Esophagus (tissue), 2 donors: ENCODE measurements at regions not wholly inside any gene's neighbourhood (a gene's known extent, or its start where the extent isn't known, plus 50 kb on each side); places are given as distances from the start of the nearest gene placed in this dataset.
A peak's percentile ranks its signal among the peaks of the same experiment; 100 is the strongest.
"Not testable (repeated sequence)": the region's sequence is repeated elsewhere in the genome, so short reads cannot be mapped to it uniquely, and the experiment has no call there.

Experiments
- H3K27ac ChIP-seq, 2 donors: one replicate each; pipeline ENCODE4 v1.5.1; 2013; ENCODE audit warnings: low read depth in 2 of 2, mild to moderate bottlenecking in 2 of 2, inconsistent platforms in 1 of 2, low read length in 1 of 2, moderate library complexity in 1 of 2
- H3K27me3 ChIP-seq, 2 donors: one replicate each; pipeline ENCODE4 v1.6.1; 2013; ENCODE audit warnings: low read length in 2 of 2, control low read depth in 1 of 2, mild to moderate bottlenecking in 1 of 2; ENCODE audit not compliant: insufficient read depth in 2 of 2, control insufficient read depth in 1 of 2
- H3K36me3 ChIP-seq, 2 donors: one replicate each; pipeline ENCODE4 v1.6.1; 2013; ENCODE audit warnings: low read length in 1 of 2; ENCODE audit not compliant: control insufficient read depth in 2 of 2, insufficient read depth in 2 of 2
- H3K4me1 ChIP-seq, 2 donors: one replicate each; pipeline ENCODE4 v1.6.1; 2013; ENCODE audit warnings: low read length in 1 of 2; ENCODE audit not compliant: control insufficient read depth in 2 of 2, insufficient read depth in 2 of 2
- H3K4me3 ChIP-seq, 2 donors: one replicate each; pipeline ENCODE4 v1.5.1; 2013; ENCODE audit warnings: low read length in 2 of 2, mild to moderate bottlenecking in 2 of 2, low read depth in 1 of 2, moderate library complexity in 1 of 2
- H3K9me3 ChIP-seq, 2 donors: one replicate each; pipeline ENCODE4 v1.6.1; 2013; ENCODE audit warnings: mild to moderate bottlenecking in 2 of 2, low read depth in 1 of 2, low read length in 1 of 2, moderate library complexity in 1 of 2; ENCODE audit not compliant: control insufficient read depth in 2 of 2, insufficient read depth in 1 of 2
- WGBS, 2 donors: extraction: QIAGEN DNeasy Blood & Tissue Kit; methylation state at CpG; one replicate each; pipeline ENCODE4 v1.1.7; 2013; 5-methylcytosine and 5-hydroxymethylcytosine counted together
- donor health status: healthy with polysubstance abuse.
- donor health status: Bipolar disorder and iron deficiency.

DNA sequence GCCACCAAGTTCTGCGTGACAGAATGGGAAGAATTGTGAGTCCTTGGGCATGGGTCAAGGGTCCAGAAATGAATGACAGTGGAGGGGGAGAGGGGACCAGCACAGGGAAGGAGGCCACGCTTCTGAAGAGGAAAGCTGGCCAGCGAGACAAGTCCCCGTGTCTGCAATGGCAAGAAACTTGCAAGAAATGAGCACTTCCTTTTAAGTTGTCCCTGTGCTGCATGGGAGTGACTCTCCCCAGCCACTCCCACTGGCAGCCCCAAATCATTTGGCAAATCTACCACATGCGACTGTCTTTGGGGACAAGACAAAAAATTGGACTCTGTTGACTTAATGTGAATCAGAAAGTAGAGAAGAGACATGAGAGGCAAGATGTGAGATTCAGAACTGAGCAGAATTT, 242.2 kb upstream of the RREB1 start:
- H3K27ac ChIP-seq, result no peak overlapping the region
- no peaks in the 10 kb centered on the region for H3K36me3 ChIP-seq
- 85 to 88% methylated on average over 5 of the region's 5 CpGs for WGBS, 2 donors
- peaks cover 0 to 2% of the 10 kb centered on the region in 2 donors for H3K4me1 ChIP-seq
- no peak overlapping the region for H3K4me3 ChIP-seq
- H3K27me3 ChIP-seq, result no peaks in the 10 kb centered on the region
- peaks cover 0 to 3% of the 10 kb centered on the region in 2 donors for H3K9me3 ChIP-seq

DNA sequence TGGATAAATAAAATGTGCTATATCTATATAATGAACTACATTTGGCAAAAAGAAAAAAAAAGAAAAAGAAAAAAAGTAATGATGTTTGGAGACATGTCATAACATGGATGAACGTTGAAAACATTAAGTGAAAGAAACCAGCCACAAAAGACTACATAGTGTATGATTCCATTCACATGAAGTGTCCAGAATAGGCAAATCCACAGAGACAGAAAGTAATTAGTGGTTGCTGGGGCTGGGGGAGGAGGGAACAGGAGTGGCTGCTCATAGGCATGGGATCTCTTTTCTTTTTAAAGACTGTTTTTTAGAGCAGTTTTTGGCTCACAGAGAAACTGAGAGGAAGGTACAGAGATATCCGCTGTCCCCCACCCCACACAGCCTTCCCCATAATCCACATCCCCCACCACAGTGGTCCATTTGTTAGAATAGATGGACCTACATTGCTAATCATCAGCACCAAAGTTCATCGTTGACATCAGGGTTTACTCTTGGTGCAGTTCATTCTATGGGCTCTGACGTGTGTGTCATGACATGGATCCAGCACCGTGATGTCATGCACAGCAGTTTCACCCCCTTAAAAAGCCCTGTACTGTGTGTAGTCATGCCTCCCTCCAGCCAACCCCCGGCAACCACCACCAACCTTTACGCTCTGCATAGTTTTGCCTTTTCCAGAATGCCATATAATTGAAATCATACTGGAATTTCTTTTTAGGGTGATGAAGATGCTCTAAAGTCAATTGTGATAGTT, 240.9 kb upstream of the RREB1 start:
- Histone ChIP-seq H3K36me3 (no peaks in the 10 kb centered on the region), H3K4me3 (no peak overlapping the region), H3K27ac (no peak overlapping the region), H3K9me3 (peaks cover 0 to 3% of the 10 kb centered on the region in 2 donors), H3K4me1 (peaks cover 0 to 2% of the 10 kb centered on the region in 2 donors), H3K27me3 (no peaks in the 10 kb centered on the region)
- 79 to 81% methylated on average over 7 of the region's 7 CpGs for WGBS, 2 donors

DNA sequence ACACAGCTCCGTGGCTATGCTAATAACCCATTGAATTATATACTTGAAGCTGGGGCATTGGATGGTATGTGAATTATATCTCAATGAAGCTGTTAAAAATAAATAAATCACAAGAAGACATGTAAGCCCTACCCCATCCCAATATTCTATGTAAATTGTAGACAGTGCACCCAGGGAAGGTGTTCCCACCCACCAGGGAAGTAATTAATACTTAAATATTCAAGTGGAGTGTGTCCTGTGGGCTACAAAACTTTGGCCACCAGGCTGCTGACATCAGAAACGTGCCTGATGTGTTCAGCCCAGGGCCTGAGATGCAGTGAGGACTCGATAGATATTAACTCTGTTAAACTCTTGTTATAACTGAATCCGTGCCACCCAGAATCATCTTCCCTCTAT, 240.4 kb upstream of the RREB1 start:
- Histone ChIP-seq H3K4me1 (peaks cover 0 to 2% of the 10 kb centered on the region in 2 donors), H3K27ac (no peak overlapping the region), H3K27me3 (no peaks in the 10 kb centered on the region), H3K36me3 (no peaks in the 10 kb centered on the region), H3K4me3 (no peak overlapping the region), H3K9me3 (peaks cover 0 to 3% of the 10 kb centered on the region in 2 donors)
- WGBS, 2 donors, result 84 to 89% methylated on average over 4 of the region's 4 CpGs

DNA sequence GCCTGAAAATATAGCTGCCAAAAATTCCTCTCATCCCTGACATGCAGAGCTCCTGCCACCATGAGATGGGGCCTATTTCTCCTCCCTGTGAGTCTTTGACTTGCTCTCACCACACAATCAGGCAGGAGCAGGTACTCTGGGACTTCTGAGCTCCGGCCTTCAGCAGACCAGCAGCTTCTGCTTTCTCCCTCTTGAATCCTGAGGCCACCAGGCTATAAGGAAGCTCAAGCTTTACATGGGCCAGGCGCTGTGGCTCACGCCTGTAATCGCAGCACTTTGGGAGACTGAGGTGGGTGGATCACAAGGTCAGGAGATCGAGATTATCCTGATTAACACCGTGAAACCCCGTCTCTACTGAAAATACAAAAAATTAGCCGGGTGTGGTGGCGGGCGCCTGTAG, 238.7 kb upstream of the RREB1 start:
- Histone ChIP-seq H3K27me3 (no peaks in the 10 kb centered on the region), H3K36me3 (no peaks in the 10 kb centered on the region), H3K4me1 (peaks cover 0 to 2% of the 10 kb centered on the region in 2 donors), H3K27ac (no peak overlapping the region), H3K4me3 (no peak overlapping the region), H3K9me3 (peaks cover 0 to 3% of the 10 kb centered on the region in 2 donors)
- WGBS, 2 donors, result 95% methylated on average over 10 of the region's 10 CpGs

DNA sequence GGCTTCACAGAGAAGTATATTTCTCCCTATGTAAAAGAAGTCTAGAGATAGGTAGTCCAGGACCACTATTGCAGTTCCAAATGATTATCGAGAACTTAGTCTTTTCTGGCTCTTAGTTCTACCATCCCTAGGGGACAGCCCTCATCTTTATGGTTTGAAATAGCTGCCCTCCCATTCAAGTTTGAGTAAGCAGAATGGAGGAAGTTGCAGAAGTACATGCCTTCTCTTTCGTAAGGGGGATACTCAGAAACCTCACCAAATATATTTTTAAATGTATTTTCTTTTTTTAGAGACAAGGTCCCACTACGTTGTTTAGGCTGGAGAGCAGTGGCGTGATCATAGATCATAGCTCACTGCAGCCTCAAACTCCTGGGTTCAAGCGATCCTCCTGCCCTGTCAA, 236.8 kb upstream of the RREB1 start:
- Histone ChIP-seq H3K36me3 (no peaks in the 10 kb centered on the region), H3K9me3 (no peaks in the 10 kb centered on the region), H3K27me3 (no peaks in the 10 kb centered on the region), H3K4me3 (no peak overlapping the region), H3K27ac (no peak overlapping the region), H3K4me1 (no peaks in the 10 kb centered on the region)
- 81 to 93% methylated on average over 5 of the region's 5 CpGs for WGBS, 2 donors

DNA sequence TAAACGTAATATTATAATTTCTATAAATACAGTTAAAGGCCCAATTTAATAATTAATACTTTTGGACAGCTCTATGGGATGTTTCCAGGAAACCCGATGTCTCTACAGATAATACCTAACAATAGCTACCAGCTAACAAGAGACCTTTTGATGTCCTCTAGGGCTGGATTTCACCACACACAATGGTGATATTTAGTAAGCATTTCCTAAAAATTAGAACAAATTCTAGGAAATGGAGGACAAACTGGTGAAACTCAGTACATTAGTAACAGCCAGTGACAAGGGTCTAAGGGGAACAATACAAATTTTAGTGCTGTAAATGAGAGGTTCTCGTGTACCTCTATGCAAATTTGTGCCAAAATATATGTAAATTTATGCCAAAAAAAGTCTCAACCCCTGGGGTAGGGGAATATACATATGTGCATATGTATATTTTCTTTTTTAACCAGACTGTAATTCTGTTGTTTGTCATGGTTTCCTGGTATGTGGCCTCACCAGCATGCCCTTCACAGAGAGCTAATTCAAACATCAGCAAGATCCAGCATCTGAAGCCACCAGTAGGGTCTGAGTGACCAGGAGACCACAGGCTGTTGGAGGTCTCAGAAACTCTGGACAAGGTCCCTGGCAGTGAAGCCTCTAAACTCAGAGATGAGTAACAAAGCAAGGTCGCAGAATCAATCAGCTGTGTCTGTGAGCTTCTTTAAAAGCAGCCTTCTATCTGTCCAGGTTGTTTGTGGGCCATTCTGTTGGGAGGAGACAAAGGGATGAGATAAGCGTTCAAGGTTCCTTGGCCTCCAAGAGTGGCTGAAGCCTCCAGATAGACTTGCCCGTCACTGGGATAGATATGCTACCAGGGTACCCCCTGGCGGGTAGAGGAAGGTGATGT, 235.1 kb upstream of the RREB1 start:
- Histone ChIP-seq H3K27me3 (no peaks in the 10 kb centered on the region), H3K4me3 (no peak overlapping the region), H3K9me3 (no peaks in the 10 kb centered on the region), H3K36me3 (no peaks in the 10 kb centered on the region), H3K27ac (no peak overlapping the region), H3K4me1 (no peaks in the 10 kb centered on the region)
- 85 to 86% methylated on average over 7 of the region's 7 CpGs for WGBS, 2 donors

DNA sequence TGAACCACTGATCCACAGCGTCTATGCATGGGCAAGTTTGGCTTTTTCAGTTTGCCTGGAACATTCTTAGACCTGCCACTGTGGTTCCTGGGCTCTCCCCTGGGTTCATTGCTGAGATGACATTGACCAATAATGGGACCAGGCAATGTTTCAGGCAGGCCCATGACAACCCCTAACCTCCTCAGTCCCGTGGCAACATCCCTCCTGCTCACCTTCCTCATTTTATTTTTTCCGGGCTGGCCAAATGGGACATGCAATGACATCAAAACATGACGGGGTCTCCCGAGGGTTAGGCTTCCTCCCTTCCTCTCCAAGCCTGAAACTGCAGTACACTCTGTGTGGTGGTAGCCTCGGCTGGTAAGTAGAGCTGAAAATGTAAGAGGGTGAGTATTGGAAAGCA, 234.0 kb upstream of the RREB1 start:
- no peak overlapping the region for H3K27ac ChIP-seq
- no peaks in the 10 kb centered on the region for H3K36me3 ChIP-seq
- no peaks in the 10 kb centered on the region for H3K27me3 ChIP-seq
- H3K9me3 ChIP-seq, result no peaks in the 10 kb centered on the region
- H3K4me1 ChIP-seq, result no peaks in the 10 kb centered on the region
- WGBS, 2 donors, result 82 to 85% methylated on average over 6 of the region's 6 CpGs
- H3K4me3 ChIP-seq, result no peak overlapping the region

DNA sequence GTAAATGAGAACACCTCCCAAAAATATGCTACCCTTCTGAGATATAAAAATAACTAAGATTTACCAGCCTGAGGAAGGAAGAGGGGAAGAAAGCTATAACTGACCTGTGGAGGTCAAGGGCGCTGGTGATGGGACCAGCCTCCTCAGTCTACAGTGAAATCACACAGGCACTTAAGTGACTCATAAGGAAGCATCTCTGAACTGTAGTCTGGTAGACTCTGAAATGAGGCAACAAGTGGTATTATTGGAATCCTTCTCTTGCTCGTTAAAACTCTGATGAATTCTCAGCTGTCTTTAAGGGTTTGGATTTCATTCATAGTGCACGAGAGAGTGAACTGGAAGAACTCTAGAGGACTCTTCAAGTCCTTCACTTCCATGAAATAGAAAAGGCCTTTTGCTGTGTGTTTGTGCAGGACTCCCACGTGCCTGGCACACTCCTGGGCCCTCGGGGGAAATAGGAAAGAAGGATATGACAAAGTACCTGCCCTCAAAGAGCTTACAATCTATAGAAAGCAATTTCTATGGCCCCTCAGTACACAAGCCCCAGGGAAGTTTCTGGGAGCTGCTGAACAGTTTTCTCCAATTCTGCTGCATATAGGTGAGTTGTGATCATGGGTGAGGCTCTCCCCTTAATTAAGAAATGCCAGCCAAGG, 231.8 kb upstream of the RREB1 start:
- Histone ChIP-seq H3K4me1 (no peaks in the 10 kb centered on the region), H3K27me3 (no peaks in the 10 kb centered on the region), H3K36me3 (no peaks in the 10 kb centered on the region), H3K4me3 (no peak overlapping the region), H3K27ac (peak overlapping the region; percentile 62 to 75), H3K9me3 (no peaks in the 10 kb centered on the region)
- WGBS, 2 donors, result 57 to 69% methylated on average over 5 of the region's 5 CpGs

DNA sequence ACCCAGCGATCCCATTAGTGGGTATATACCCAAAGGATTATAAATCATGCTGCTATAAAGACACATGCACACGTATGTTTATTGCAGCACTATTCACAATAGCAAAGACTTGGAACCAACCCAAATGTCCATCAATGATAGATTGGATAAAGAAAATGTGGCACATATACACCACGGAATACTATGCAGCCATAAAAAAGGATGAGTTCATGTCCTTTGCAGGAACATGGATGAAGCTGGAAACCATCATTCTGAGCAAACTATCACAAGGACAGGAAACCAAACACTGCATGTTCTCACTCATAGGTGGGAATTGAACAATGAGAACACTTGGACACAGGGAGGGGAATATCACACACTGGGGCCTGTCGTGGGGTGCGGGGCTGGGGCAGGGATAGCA, 230.0 kb upstream of the RREB1 start:
- 83 to 91% methylated on average over 4 to 5 of the region's 5 CpGs for WGBS, 2 donors
- H3K27ac ChIP-seq, H3K9me3 ChIP-seq, H3K4me1 ChIP-seq, H3K27me3 ChIP-seq, H3K36me3 ChIP-seq, H3K4me3 ChIP-seq: not testable (repeated sequence)
